WI38 (cell line): ENCODE measurements at regions not wholly inside any gene's neighbourhood (a gene's known extent, or its start where the extent isn't known, plus 50 kb on each side); places are given as distances from the start of the nearest gene placed in this dataset.

Experiments used
- H3K4me3 ChIP-seq: 2 replicates; pipeline ENCODE4 v1.5.1; 2011; ENCODE audit warnings: low read depth, mild to moderate bottlenecking, control low read depth, low read length
- CTCF ChIP-seq: IDR thresholded peaks from 2 replicates; pipeline ENCODE4 v1.5.1; 2012; ENCODE audit warnings: low read depth, mild to moderate bottlenecking, control low read depth, low read length

GRCh38 chr13:76160961-76161925 is 525.1 kb downstream of the LMO7 start:
- no peak for TF ChIP-seq CTCF
- H3K4me3 ChIP-seq, result no peak overlapping the region

GRCh38 chr13:76160506-76160905 is 524.4 kb downstream of the LMO7 start:
- no peak for TF ChIP-seq CTCF
- no peak overlapping the region for H3K4me3 ChIP-seq

- TF ChIP-seq CTCF, result no peak
- H3K4me3 ChIP-seq, result no peak overlapping the region
These were observed 521.8 kb downstream of the LMO7 start for GRCh38 chr13:76157926-76158325.

- H3K4me3 ChIP-seq, result no peak overlapping the region
- no peak for TF ChIP-seq CTCF
These were observed 517.1 kb downstream of the LMO7 start for GRCh38 chr13:76153239-76153638.

- TF ChIP-seq CTCF, result no peak
- H3K4me3 ChIP-seq, result no peak overlapping the region
These were observed 512.8 kb downstream of the LMO7 start for GRCh38 chr13:76148926-76149325.

- no peak overlapping the region for H3K4me3 ChIP-seq
- no peak for TF ChIP-seq CTCF
These were observed 512.2 kb downstream of the LMO7 start for GRCh38 chr13:76148374-76148773.

GRCh38 chr13:76132532-76132931 is 496.4 kb downstream of the LMO7 start:
- no peak overlapping the region for H3K4me3 ChIP-seq
- TF ChIP-seq CTCF, result no peak
